ENCODE measurements at regions not wholly inside any gene's neighbourhood (a gene's known extent, or its start where the extent isn't known, plus 50 kb on each side); places are given as distances from the start of the nearest gene placed in this dataset.

- TF ChIP-seq, protein P1, sequence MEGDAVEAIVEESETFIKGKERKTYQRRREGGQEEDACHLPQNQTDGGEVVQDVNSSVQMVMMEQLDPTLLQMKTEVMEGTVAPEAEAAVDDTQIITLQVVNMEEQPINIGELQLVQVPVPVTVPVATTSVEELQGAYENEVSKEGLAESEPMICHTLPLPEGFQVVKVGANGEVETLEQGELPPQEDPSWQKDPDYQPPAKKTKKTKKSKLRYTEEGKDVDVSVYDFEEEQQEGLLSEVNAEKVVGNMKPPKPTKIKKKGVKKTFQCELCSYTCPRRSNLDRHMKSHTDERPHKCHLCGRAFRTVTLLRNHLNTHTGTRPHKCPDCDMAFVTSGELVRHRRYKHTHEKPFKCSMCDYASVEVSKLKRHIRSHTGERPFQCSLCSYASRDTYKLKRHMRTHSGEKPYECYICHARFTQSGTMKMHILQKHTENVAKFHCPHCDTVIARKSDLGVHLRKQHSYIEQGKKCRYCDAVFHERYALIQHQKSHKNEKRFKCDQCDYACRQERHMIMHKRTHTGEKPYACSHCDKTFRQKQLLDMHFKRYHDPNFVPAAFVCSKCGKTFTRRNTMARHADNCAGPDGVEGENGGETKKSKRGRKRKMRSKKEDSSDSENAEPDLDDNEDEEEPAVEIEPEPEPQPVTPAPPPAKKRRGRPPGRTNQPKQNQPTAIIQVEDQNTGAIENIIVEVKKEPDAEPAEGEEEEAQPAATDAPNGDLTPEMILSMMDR (conservative IDR thresholded peaks at IDR 0.05) = no peak
- Mint-ChIP-seq H3K9me3 (peaks cover 29% of the 10 kb centered on the region), H3K27me3 (no peaks in the 10 kb centered on the region), H3K4me3 (no peak overlapping the region), H3K4me1 (ENCODE audit: unreplicated experiment) (peaks cover 23% of the 10 kb centered on the region), H3K36me3 (peaks cover 3% of the 10 kb centered on the region), H3K27ac (no peak overlapping the region)
- no peak for DNase-seq (ENCODE audit: extremely low spot score, unreplicated experiment)
These were observed 281.3 kb downstream of the PTTG2 start for GRCh38 chr4:38241541-38241940.

- Mint-ChIP-seq H3K36me3 (peaks cover 3% of the 10 kb centered on the region), H3K9me3 (peaks cover 29% of the 10 kb centered on the region), H3K4me3 (peak overlapping the region; percentile 32), H3K4me1 (ENCODE audit: unreplicated experiment) (peaks cover 20% of the 10 kb centered on the region), H3K27ac (peak overlapping the region; percentile 66), H3K27me3 (no peaks in the 10 kb centered on the region)
- no peak for DNase-seq (ENCODE audit: extremely low spot score, unreplicated experiment)
- TF ChIP-seq, protein P1 (conservative IDR thresholded peaks at IDR 0.05) = no peak
These were observed 281.9 kb downstream of the PTTG2 start for GRCh38 chr4:38242101-38242500.

DNA sequence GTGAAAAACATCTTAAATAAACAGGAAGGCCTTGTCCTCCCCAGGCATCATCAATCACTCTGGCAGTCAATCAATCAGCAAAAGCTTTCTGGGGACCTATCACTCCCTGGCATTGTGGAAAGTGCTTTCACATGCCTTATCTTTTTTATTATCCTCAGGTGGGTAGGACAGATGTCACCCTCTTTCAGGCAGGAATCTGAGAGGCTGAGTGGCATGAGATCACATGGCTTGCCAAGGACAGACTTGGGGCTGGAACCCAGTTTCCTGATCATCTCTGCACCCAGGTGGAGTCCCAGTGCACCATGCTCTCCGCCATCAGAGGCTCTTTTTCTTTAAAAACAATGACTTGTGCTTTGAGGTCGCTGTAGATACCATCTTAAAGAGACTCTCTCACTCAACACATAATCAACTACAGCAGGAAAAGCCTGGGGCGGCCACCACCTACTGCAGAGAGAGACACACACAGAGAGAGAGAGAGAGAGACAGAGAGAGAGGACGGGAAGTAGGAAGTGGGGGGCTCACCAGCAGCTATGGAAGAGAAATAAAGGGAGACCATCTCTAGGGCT, 282.7 kb downstream of the PTTG2 start:
- peak overlapping the region; percentile 66 for H3K27ac Mint-ChIP-seq
- no peaks in the 10 kb centered on the region for H3K27me3 Mint-ChIP-seq
- DNase-seq (ENCODE audit: extremely low spot score, unreplicated experiment) = no peak
- peaks cover 29% of the 10 kb centered on the region for H3K9me3 Mint-ChIP-seq
- peaks cover 3% of the 10 kb centered on the region for H3K36me3 Mint-ChIP-seq
- H3K4me3 Mint-ChIP-seq = peak overlapping the region; percentile 46
- H3K4me1 Mint-ChIP-seq (ENCODE audit: unreplicated experiment) = peaks cover 19% of the 10 kb centered on the region
- TF ChIP-seq, protein P1 (conservative IDR thresholded peaks at IDR 0.05) = no peak

DNA sequence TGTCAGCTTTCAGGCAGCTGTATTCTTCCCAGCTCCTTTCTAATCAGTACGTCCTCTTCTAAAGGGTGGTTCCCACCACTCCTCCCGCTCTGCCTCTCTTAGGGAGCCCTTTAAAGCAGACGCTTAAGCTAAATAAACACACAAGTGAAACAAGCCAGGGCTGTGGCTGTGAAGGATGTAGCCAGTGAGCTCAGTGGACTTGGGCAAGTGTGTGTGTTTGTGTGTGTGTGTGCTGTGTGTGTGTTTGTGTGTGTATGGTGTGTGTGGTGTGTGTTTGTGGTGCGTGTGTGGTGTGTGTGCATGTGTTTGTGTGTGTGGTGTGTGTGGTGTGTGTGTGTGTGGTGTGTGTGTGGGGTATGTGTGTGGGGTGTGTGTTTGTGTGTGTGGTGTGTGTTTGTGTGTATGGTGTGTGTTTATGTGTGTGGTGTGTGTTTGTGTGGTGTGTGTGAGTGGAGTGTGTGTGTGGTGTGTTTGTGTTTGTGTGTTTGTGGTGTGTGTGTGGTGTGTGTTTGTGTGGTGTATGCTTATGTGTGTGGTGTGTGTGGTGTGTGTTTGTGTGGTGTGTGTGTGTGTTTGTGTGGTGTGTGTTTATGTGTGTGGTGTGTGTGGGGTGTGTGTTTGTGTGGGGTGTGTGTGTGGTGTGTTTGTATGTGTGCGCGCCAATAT, 283.3 kb downstream of the PTTG2 start:
- DNase-seq (ENCODE audit: extremely low spot score, unreplicated experiment) = no peak
- Mint-ChIP-seq H3K4me1 (ENCODE audit: unreplicated experiment) (peaks cover 19% of the 10 kb centered on the region), H3K27ac (peak overlapping the region; percentile 66), H3K4me3 (no peak overlapping the region), H3K36me3 (peaks cover 3% of the 10 kb centered on the region), H3K9me3 (peaks cover 29% of the 10 kb centered on the region), H3K27me3 (no peaks in the 10 kb centered on the region)
- TF ChIP-seq, protein P1 (conservative IDR thresholded peaks at IDR 0.05) = no peak

GRCh38 chr4:38254825-38255224, 294.6 kb downstream of the PTTG2 start:
- Mint-ChIP-seq H3K9me3 (peaks cover 14% of the 10 kb centered on the region), H3K27me3 (no peaks in the 10 kb centered on the region), H3K4me3 (no peak overlapping the region), H3K36me3 (peaks cover 5% of the 10 kb centered on the region), H3K4me1 (ENCODE audit: unreplicated experiment) (no peaks in the 10 kb centered on the region), H3K27ac (no peak overlapping the region)
- no peak for DNase-seq (ENCODE audit: extremely low spot score, unreplicated experiment)
- TF ChIP-seq, protein P1 (conservative IDR thresholded peaks at IDR 0.05) = no peak

All from type B pancreatic cell (in vitro differentiated cells).